ENCODE measurements at regions not wholly inside any gene's neighbourhood (a gene's known extent, or its start where the extent isn't known, plus 50 kb on each side); places are given as distances from the start of the nearest gene placed in this dataset.
A peak's percentile ranks its signal among the peaks of the same experiment; 100 is the strongest.

DNA sequence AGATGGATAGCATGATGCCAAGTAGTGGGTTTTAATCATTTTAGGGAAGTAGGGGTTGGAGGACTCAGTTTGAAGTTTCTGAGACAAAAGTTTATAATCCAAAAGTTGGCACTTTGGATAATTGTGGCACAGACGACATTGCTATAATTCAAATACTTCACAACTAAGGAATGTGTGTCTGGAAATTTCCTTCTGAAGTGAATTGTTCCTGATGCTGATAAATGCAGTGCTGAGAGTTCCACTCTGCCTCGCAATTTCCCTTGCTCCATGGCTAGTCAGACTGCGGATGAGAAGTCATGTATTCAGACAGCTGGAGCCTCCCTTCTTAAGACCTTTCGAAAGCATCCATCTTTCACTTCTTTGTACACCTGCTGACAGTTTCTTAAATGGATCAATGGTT lies 393.3 kb upstream of the PRICKLE1 start:
- peaks cover 7% of the 10 kb centered on the region for H3K27me3 ChIP-seq (ENCODE audit: insufficient read depth, low read length)
- Mint-ChIP-seq H3K4me3 (ENCODE audit: unreplicated experiment) (no peak overlapping the region), H3K27ac (ENCODE audit: unreplicated experiment) (peak overlapping the region; percentile 79), H3K4me1 (ENCODE audit: low read depth, unreplicated experiment) (peaks cover 61% of the 10 kb centered on the region), H3K9me3 (ENCODE audit: unreplicated experiment) (peaks cover 2% of the 10 kb centered on the region), H3K36me3 (ENCODE audit: low read depth, unreplicated experiment) (no peaks in the 10 kb centered on the region), H3K27me3 (ENCODE audit: low read depth, unreplicated experiment) (no peaks in the 10 kb centered on the region)
- peaks cover 3% of the 10 kb centered on the region for H3K4me1 ChIP-seq (ENCODE audit: insufficient read depth, low read length)
- H3K4me3 ChIP-seq (ENCODE audit: insufficient read depth, low read depth, low read length), result no peak overlapping the region
- DNase-seq (ENCODE audit: low read depth) (peak; percentile 38), FAIRE-seq (no peak)
- no peak overlapping the region for H3K27ac ChIP-seq (ENCODE audit: low read depth, low read length)
- no peak overlapping the region for H2AFZ ChIP-seq (ENCODE audit: low read depth, low read length)
- TF ChIP-seq CTCF (IDR thresholded peaks at IDR 0.05; ENCODE audit: insufficient read depth, low read depth, low read length) (no peak), EZH2 (IDR thresholded peaks at IDR 0.05; ENCODE audit: insufficient read depth, low read length) (no peak)
- no peaks in the 10 kb centered on the region for H3K36me3 ChIP-seq (ENCODE audit: insufficient read depth, low read length)
- no peak overlapping the region for H3K9ac ChIP-seq (ENCODE audit: low read length)
- no peak overlapping the region for H3K4me2 ChIP-seq (ENCODE audit: low read length)
- no peaks in the 10 kb centered on the region for H3K79me2 ChIP-seq (ENCODE audit: insufficient read depth, low read length)
- H3K9me3 ChIP-seq (ENCODE audit: insufficient read depth, low read depth, low read length), result no peaks in the 10 kb centered on the region
- no peaks in the 10 kb centered on the region for H4K20me1 ChIP-seq (ENCODE audit: insufficient read depth, low read length)

DNA sequence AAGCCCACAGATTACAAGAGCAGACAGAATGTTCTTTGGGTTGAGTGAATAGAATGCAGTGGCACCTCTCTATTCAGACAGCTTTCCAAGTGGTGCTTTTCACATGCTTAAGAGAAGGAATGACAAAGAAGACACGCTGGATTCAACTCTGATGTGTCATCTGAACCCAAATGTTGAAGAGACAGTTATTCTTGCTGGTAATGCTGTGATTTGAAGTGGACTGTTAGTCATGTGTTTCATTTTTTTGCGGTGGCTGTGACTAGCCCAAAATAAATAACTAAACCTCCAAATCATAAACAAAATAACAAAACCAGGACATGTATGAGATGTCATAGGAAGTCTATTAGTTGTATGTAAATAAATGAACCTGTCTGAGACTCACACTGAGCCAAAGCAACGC lies 391.8 kb upstream of the PRICKLE1 start:
- no peak overlapping the region for H3K4me3 ChIP-seq (ENCODE audit: insufficient read depth, low read depth, low read length)
- no peaks in the 10 kb centered on the region for H3K36me3 ChIP-seq (ENCODE audit: insufficient read depth, low read length)
- no peaks in the 10 kb centered on the region for H3K9me3 ChIP-seq (ENCODE audit: insufficient read depth, low read depth, low read length)
- TF ChIP-seq EZH2 (IDR thresholded peaks at IDR 0.05; ENCODE audit: insufficient read depth, low read length), result no peak
- no peak for TF ChIP-seq CTCF (IDR thresholded peaks at IDR 0.05; ENCODE audit: insufficient read depth, low read depth, low read length)
- H3K27ac Mint-ChIP-seq (ENCODE audit: unreplicated experiment), result peak overlapping the region; percentile 64
- H2AFZ ChIP-seq (ENCODE audit: low read depth, low read length), result no peak overlapping the region
- peaks cover 63% of the 10 kb centered on the region for H3K4me1 Mint-ChIP-seq (ENCODE audit: low read depth, unreplicated experiment)
- no peaks in the 10 kb centered on the region for H3K36me3 Mint-ChIP-seq (ENCODE audit: low read depth, unreplicated experiment)
- H3K4me3 Mint-ChIP-seq (ENCODE audit: unreplicated experiment), result no peak overlapping the region
- no peak overlapping the region for H3K27ac ChIP-seq (ENCODE audit: low read depth, low read length)
- no peaks in the 10 kb centered on the region for H3K4me1 ChIP-seq (ENCODE audit: insufficient read depth, low read length)
- peaks cover 2% of the 10 kb centered on the region for H3K9me3 Mint-ChIP-seq (ENCODE audit: unreplicated experiment)
- H3K27me3 Mint-ChIP-seq (ENCODE audit: low read depth, unreplicated experiment), result no peaks in the 10 kb centered on the region
- H3K4me2 ChIP-seq (ENCODE audit: low read length), result peak overlapping the region; percentile 43
- H3K9ac ChIP-seq (ENCODE audit: low read length), result no peak overlapping the region
- H3K27me3 ChIP-seq (ENCODE audit: insufficient read depth, low read length), result peaks cover 7% of the 10 kb centered on the region
- no peaks in the 10 kb centered on the region for H3K79me2 ChIP-seq (ENCODE audit: insufficient read depth, low read length)
- DNase-seq (ENCODE audit: low read depth) (peak; percentile 86), FAIRE-seq (peak; percentile 85)
- H4K20me1 ChIP-seq (ENCODE audit: insufficient read depth, low read length), result no peaks in the 10 kb centered on the region

GRCh38 chr12:42980441-42980840 lies 390.9 kb upstream of the PRICKLE1 start:
- Histone ChIP-seq H4K20me1 (ENCODE audit: insufficient read depth, low read length) (no peaks in the 10 kb centered on the region), H3K36me3 (ENCODE audit: insufficient read depth, low read length) (no peaks in the 10 kb centered on the region), H3K27me3 (ENCODE audit: insufficient read depth, low read length) (peaks cover 7% of the 10 kb centered on the region), H3K4me3 (ENCODE audit: insufficient read depth, low read depth, low read length) (no peak overlapping the region), H3K79me2 (ENCODE audit: insufficient read depth, low read length) (no peaks in the 10 kb centered on the region), H3K9me3 (ENCODE audit: insufficient read depth, low read depth, low read length) (no peaks in the 10 kb centered on the region), H3K9ac (ENCODE audit: low read length) (no peak overlapping the region), H2AFZ (ENCODE audit: low read depth, low read length) (no peak overlapping the region), H3K27ac (ENCODE audit: low read depth, low read length) (no peak overlapping the region), H3K4me1 (ENCODE audit: insufficient read depth, low read length) (no peaks in the 10 kb centered on the region), H3K4me2 (ENCODE audit: low read length) (no peak overlapping the region)
- TF ChIP-seq CTCF (IDR thresholded peaks at IDR 0.05; ENCODE audit: insufficient read depth, low read depth, low read length) (no peak), EZH2 (IDR thresholded peaks at IDR 0.05; ENCODE audit: insufficient read depth, low read length) (no peak)
- Mint-ChIP-seq H3K27ac (ENCODE audit: unreplicated experiment) (peak overlapping the region; percentile 64), H3K4me3 (ENCODE audit: unreplicated experiment) (no peak overlapping the region), H3K27me3 (ENCODE audit: low read depth, unreplicated experiment) (no peaks in the 10 kb centered on the region), H3K9me3 (ENCODE audit: unreplicated experiment) (peaks cover 2% of the 10 kb centered on the region), H3K36me3 (ENCODE audit: low read depth, unreplicated experiment) (no peaks in the 10 kb centered on the region), H3K4me1 (ENCODE audit: low read depth, unreplicated experiment) (peaks cover 56% of the 10 kb centered on the region)
- FAIRE-seq (no peak), DNase-seq (ENCODE audit: low read depth) (no peak)
